GM12873 (cell line): ENCODE measurements at regions not wholly inside any gene's neighbourhood (a gene's known extent, or its start where the extent isn't known, plus 50 kb on each side); places are given as distances from the start of the nearest gene placed in this dataset.

Experiments used
- TF ChIP-seq, protein P1 (sequence below): IDR thresholded peaks from 2 replicates; pipeline ENCODE4 v1.5.1; 2012; ENCODE audit warnings: low read depth, mild to moderate bottlenecking, moderate library complexity, low read length, control low read depth; ENCODE audit not compliant: insufficient read depth; ENCODE audit errors: missing control alignments

DNA sequence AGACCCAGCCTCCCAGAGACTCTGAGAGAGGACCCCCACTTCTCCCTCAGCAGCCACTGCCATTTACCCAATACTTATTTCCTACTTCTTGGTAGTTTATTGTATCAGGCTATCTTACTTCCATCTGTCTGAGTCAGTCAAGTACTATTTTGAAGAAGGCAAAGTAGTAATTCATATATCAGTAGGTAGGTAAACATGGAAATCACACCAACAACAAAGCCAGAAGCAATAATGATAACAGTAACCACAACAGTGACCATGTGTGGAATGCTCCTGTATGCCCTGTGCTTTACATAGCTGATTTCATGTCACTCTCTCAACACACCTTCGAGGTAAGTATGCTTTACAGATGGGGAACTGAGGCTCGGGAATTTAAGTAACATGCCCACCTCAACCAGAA lies 173.0 kb downstream of the BCL11A start:
- TF ChIP-seq, protein P1, sequence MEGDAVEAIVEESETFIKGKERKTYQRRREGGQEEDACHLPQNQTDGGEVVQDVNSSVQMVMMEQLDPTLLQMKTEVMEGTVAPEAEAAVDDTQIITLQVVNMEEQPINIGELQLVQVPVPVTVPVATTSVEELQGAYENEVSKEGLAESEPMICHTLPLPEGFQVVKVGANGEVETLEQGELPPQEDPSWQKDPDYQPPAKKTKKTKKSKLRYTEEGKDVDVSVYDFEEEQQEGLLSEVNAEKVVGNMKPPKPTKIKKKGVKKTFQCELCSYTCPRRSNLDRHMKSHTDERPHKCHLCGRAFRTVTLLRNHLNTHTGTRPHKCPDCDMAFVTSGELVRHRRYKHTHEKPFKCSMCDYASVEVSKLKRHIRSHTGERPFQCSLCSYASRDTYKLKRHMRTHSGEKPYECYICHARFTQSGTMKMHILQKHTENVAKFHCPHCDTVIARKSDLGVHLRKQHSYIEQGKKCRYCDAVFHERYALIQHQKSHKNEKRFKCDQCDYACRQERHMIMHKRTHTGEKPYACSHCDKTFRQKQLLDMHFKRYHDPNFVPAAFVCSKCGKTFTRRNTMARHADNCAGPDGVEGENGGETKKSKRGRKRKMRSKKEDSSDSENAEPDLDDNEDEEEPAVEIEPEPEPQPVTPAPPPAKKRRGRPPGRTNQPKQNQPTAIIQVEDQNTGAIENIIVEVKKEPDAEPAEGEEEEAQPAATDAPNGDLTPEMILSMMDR: no peak

DNA sequence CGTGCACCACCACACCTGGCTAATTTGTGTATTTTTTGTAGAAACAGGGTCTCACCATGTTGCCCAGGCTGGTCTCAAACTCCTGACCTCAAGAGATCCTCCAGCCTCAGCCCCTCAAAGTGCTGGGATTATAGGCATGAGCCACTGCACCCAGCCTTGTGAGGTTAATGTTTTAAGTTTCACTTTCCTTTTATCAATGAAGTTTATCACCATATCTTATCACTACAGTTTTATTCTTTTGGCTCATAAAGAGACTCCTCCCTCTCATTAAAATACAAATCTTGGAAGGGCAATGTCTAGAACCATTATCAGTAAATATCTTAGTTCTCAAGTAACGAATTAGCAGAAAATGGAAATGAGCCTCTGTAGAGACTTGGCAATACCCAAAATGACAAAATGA lies 173.8 kb downstream of the BCL11A start:
- TF ChIP-seq, protein P1: no peak

- TF ChIP-seq, protein P1: no peak
These were observed 174.2 kb downstream of the BCL11A start for GRCh38 chr2:60379216-60379615.

DNA sequence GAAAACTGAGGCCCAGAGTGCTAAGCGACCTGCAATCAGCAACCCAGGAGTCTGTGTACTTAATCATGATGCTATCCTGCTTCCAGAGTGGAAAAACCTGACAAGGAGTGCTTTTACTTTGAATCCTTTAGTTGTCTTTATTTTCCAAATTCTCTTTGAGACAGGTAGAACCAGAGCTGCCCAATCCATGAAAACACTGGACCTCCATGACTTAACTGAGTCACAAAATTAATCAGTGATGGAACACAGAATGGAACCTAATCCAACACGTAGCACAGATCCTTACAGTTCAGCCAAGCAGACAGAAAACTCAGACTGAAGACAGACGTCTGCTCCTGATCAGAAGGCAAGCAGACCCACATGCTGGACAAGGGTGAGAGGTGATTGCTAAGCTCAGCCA lies 175.6 kb downstream of the BCL11A start:
- TF ChIP-seq, protein P1: no peak

DNA sequence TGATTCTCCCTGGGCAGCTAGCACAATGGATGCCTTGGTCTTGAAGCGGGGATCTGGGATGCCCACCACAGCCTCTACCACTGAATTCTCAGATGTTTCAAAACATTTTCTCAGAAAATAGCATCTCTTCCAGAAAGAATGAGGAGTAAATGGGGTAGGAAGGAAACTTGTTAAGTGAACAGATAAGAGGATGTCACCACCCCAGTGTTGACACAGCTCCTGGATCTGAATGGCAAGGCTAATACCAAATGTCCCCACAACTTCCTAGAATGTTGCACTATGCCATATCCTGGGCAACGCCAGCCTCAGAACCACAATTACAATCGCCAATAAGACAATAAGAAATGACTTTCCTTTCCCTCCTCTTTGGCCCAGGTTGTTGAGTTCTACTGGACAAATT lies 177.2 kb downstream of the BCL11A start:
- TF ChIP-seq, protein P1: no peak

GRCh38 chr2:60371681-60372080 lies 181.8 kb downstream of the BCL11A start:
- TF ChIP-seq, protein P1: no peak

- TF ChIP-seq, protein P1: no peak
These were observed 182.2 kb downstream of the BCL11A start for GRCh38 chr2:60371219-60371618.
